IMR-90 (cell line): ENCODE measurements at regions not wholly inside any gene's neighbourhood (a gene's known extent, or its start where the extent isn't known, plus 50 kb on each side); places are given as distances from the start of the nearest gene placed in this dataset.

Experiments
- ATAC-seq: fragments of 200-7000 bp; cut with Tn5 transposase; 2 replicates; pipeline ENCODE4 v1.9.1; 2020; ENCODE audit warnings: low read depth, mild to moderate bottlenecking, moderate library complexity
- BruUV-seq: library from RNA; stranded (reverse); fragments of 400-500 nt; replicated peaks from 2 replicates; lab custom pipeline; 2021; lab: Mats Ljungman, UMichigan
- CTCF ChIA-PET: fragments of 300-600 bp; formaldehyde crosslinking; extraction: SDS; loops from one replicate; lab custom pipeline; 2021; ENCODE audit warnings: antibody characterized with exemption; lab: Yijun Ruan, JAX
- POLR2A ChIA-PET: fragments of 300-600 bp; sonication (Branson Sonifier 250); formaldehyde crosslinking; loops from one replicate; lab custom pipeline; 2022; ENCODE audit warnings: antibody characterized with exemption; ENCODE audit not compliant: unreplicated experiment; lab: Charles Lee
- DNase-seq: peaks from one replicate; pipeline ENCODE4 v3.0.0; 2013
- H2AFZ ChIP-seq: replicated peaks from 2 replicates; pipeline ENCODE3; 2013; ENCODE audit warnings: low read length, mild to moderate bottlenecking; ENCODE audit not compliant: poor library complexity
- H2AK5ac ChIP-seq: 2 replicates; pipeline ENCODE4 v1.6.1; 2013; ENCODE audit warnings: low read depth, low read length, inconsistent platforms
- H2AK9ac ChIP-seq: replicated peaks from 2 replicates; pipeline ENCODE3; 2013; ENCODE audit warnings: mild to moderate bottlenecking, low read depth, low read length, moderate library complexity; ENCODE audit not compliant: poor library complexity
- H2BK120ac ChIP-seq: 2 replicates; pipeline ENCODE4 v1.6.1; 2013; ENCODE audit warnings: low read depth, low read length, inconsistent platforms
- H2BK15ac ChIP-seq: 3 replicates; pipeline ENCODE4 v1.6.1; 2013; ENCODE audit warnings: low read depth, low read length, inconsistent platforms
- H2BK20ac ChIP-seq: 2 replicates; pipeline ENCODE4 v1.6.1; 2013; ENCODE audit warnings: low read depth, mild to moderate bottlenecking, inconsistent platforms, low read length, moderate library complexity
- H2BK5ac ChIP-seq: 2 replicates; pipeline ENCODE4 v1.6.1; 2013; ENCODE audit warnings: mild to moderate bottlenecking, low read depth, low read length, inconsistent platforms; ENCODE audit not compliant: poor library complexity, severe bottlenecking
- H3K14ac ChIP-seq: replicated peaks from 2 replicates; pipeline ENCODE4 v1.6.1; 2013; ENCODE audit warnings: low read depth, low read length, inconsistent platforms
- H3K18ac ChIP-seq: 2 replicates; pipeline ENCODE4 v1.6.1; 2013; ENCODE audit warnings: low read depth, low read length, control low read depth
- H3K23ac ChIP-seq: 2 replicates; pipeline ENCODE4 v1.6.1; 2013; ENCODE audit warnings: low read depth, low read length, inconsistent platforms
- H3K27ac ChIP-seq: 2 replicates; pipeline ENCODE4 v1.5.1; 2013; ENCODE audit warnings: mild to moderate bottlenecking, control low read depth, low read length; ENCODE audit not compliant: insufficient read depth
- H3K27me3 ChIP-seq: 2 replicates; pipeline ENCODE4 v1.6.1; 2013; ENCODE audit warnings: low read length; ENCODE audit not compliant: control insufficient read depth, insufficient read depth
- H3K36me3 ChIP-seq: 2 replicates; pipeline ENCODE4 v1.6.1; 2013; ENCODE audit warnings: low read length, mixed read lengths; ENCODE audit not compliant: control insufficient read depth, insufficient read depth
- H3K4ac ChIP-seq: 2 replicates; pipeline ENCODE4 v1.6.1; 2013; ENCODE audit warnings: low read depth, low read length, inconsistent platforms
- H3K4me1 ChIP-seq: 2 replicates; pipeline ENCODE4 v1.6.1; 2013; ENCODE audit warnings: low read length, mixed read lengths; ENCODE audit not compliant: control insufficient read depth, insufficient read depth
- H3K4me2 ChIP-seq: 2 replicates; pipeline ENCODE4 v1.6.1; 2013; ENCODE audit warnings: low read depth, mild to moderate bottlenecking, control low read depth, low read length, moderate library complexity
- H3K4me3 ChIP-seq: 2 replicates; pipeline ENCODE4 v1.5.1; 2013; ENCODE audit warnings: low read depth, mild to moderate bottlenecking, control low read depth, low read length, moderate library complexity; ENCODE audit not compliant: insufficient read depth
- H3K56ac ChIP-seq: 2 replicates; pipeline ENCODE4 v1.6.1; 2013; ENCODE audit warnings: low read length, inconsistent platforms; ENCODE audit not compliant: insufficient read depth; ENCODE audit errors: extremely low read depth
- H3K79me1 ChIP-seq, 2 experiments: 2 replicates each; pipeline ENCODE4 v1.6.1; 2013; ENCODE audit warnings: low read length in 2 of 2, inconsistent platforms in 1 of 2, low read depth in 1 of 2
- H3K9ac ChIP-seq: 2 replicates; pipeline ENCODE4 v1.6.1; 2013; ENCODE audit warnings: low read depth, low read length, control low read depth
- H3K9me1 ChIP-seq: 2 replicates; pipeline ENCODE4 v1.6.1; 2013; ENCODE audit warnings: low read length, inconsistent platforms; ENCODE audit not compliant: insufficient read depth
- H3K9me3 ChIP-seq: 2 replicates; pipeline ENCODE4 v1.6.1; 2013; ENCODE audit warnings: low read length; ENCODE audit not compliant: control insufficient read depth, insufficient read depth
- H4K20me1 ChIP-seq: 2 replicates; pipeline ENCODE4 v1.6.1; 2013; ENCODE audit warnings: low read length, inconsistent platforms; ENCODE audit not compliant: insufficient read depth
- H4K5ac ChIP-seq: 2 replicates; pipeline ENCODE4 v1.6.1; 2013; ENCODE audit warnings: mild to moderate bottlenecking, low read depth, low read length, control low read depth
- H4K8ac ChIP-seq, 2 experiments: 2 replicates each; pipeline ENCODE4 v1.6.1; 2013; ENCODE audit warnings: low read depth in 2 of 2, low read length in 2 of 2, control low read depth in 1 of 2, inconsistent platforms in 1 of 2
- H4K91ac ChIP-seq: 2 replicates; pipeline ENCODE4 v1.6.1; 2013; ENCODE audit warnings: low read depth, low read length, inconsistent platforms; ENCODE audit not compliant: insufficient read depth
- CEBPB ChIP-seq: IDR thresholded peaks from 2 replicates; pipeline ENCODE4 v1.6.1; 2012; ENCODE audit warnings: low read depth, low read length, improper control_type of control experiment
- CHD1 ChIP-seq: IDR thresholded peaks from 2 replicates; pipeline ENCODE4 v1.6.1; 2012; ENCODE audit warnings: low read depth, low read length, improper control_type of control experiment
- FOS ChIP-seq: fragments of 150-350 bp; IDR thresholded peaks from 2 replicates; pipeline ENCODE4 v1.6.1; 2016; ENCODE audit warnings: low read depth, low read length
- MAFK ChIP-seq: IDR thresholded peaks from 2 replicates; pipeline ENCODE4 v1.6.1; 2012; ENCODE audit warnings: low read depth, low read length, improper control_type of control experiment
- MAZ ChIP-seq: IDR thresholded peaks from 2 replicates; pipeline ENCODE4 v1.6.1; 2012; ENCODE audit warnings: low read depth, mild to moderate bottlenecking, low read length, improper control_type of control experiment, moderate library complexity, borderline replicate concordance
- MXI1 ChIP-seq: IDR thresholded peaks from 2 replicates; pipeline ENCODE4 v1.6.1; 2012; ENCODE audit warnings: low read depth, mild to moderate bottlenecking, low read length, moderate library complexity, borderline replicate concordance
- NFE2L2 ChIP-seq: fragments of 150-350 bp; IDR thresholded peaks from 2 replicates; pipeline ENCODE4 v1.6.1; 2016; ENCODE audit warnings: low read depth, mild to moderate bottlenecking, low read length
- POLR2A ChIP-seq: IDR thresholded peaks from 2 replicates; pipeline ENCODE4 v1.6.1; 2012; ENCODE audit warnings: mild to moderate bottlenecking, low read depth, low read length
- RAD21 ChIP-seq: IDR thresholded peaks from 2 replicates; pipeline ENCODE4 v1.6.1; 2012; ENCODE audit warnings: low read length, improper control_type of control experiment
- RCOR1 ChIP-seq: IDR thresholded peaks from 2 replicates; pipeline ENCODE4 v1.6.1; 2012; ENCODE audit warnings: mild to moderate bottlenecking, low read length, improper control_type of control experiment; ENCODE audit not compliant: insufficient replicate concordance
- RFX5 ChIP-seq: IDR thresholded peaks from 2 replicates; pipeline ENCODE4 v1.8.0; 2012; ENCODE audit warnings: low read depth, mild to moderate bottlenecking, low read length, moderate library complexity
- SMC3 ChIP-seq: fragments of 150-350 bp; IDR thresholded peaks from 2 replicates; pipeline ENCODE4 v1.6.1; 2016; ENCODE audit warnings: low read depth, mild to moderate bottlenecking, antibody characterized with exemption, low read length, moderate library complexity
- WGBS, 2 experiments: methylation state at CpG; one replicate each; pipeline versions ENCODE4 v1.1.5 to v1.1.7; 2013; ENCODE audit warnings: missing lambda C conversion rate in 2 of 2; ENCODE audit not compliant: insufficient read length in 1 of 2; ENCODE audit errors: extremely low coverage in 2 of 2; 5-methylcytosine and 5-hydroxymethylcytosine counted together
- dilution Hi-C: fragments of 300-500 bp; cut with HindIII; formaldehyde crosslinking; loops from one replicate; pipeline ENCODE4 v1.14.3; 2018; ENCODE audit warnings: low sequenced_read_pairs; ENCODE audit not compliant: unreplicated experiment
- in situ Hi-C: fragments of 300-500 bp; cut with MboI; formaldehyde crosslinking; loops from 3 replicates; pipeline ENCODE4 v1.14.3; 2019; ENCODE audit warnings: low sequenced_read_pairs, inconsistent platforms, mixed read lengths
- intact Hi-C: fragments of 100-400 bp; cut with micrococcal nuclease; formaldehyde crosslinking; loops from 2 replicates; pipeline ENCODE4 v1.10.0; 2022
- TF ChIP-seq, protein P1 (sequence below): fragments of 150-350 bp; IDR thresholded peaks from 2 replicates; pipeline ENCODE4 v1.6.1; 2016; ENCODE audit warnings: low read depth, mild to moderate bottlenecking, low read length, moderate library complexity, borderline replicate concordance
- TF ChIP-seq, protein P2 (sequence below): fragments of 150-350 bp; IDR thresholded peaks from 2 replicates; pipeline ENCODE4 v1.6.1; 2017; ENCODE audit warnings: mild to moderate bottlenecking, antibody characterized with exemption, low read length, low read depth

DNA sequence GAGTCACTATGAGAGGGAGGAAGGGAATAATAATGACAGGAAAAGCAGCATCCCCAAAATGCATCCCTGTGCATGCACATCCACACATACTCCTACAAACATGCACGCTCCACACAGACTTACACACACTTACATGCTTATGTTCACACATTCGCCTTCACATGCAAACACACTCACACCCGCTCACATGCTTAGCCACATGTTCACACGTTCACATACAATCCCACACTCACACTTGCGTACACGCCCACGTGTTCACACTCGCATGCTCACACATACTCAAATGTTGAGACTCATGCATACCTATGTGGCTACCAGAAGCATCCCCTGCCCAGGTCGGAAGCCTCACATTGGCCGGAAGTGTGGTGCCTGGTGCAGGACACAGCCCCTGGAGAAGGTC lies 372.1 kb downstream of the MN1 start:
- no peak overlapping the region for H3K18ac ChIP-seq
- in situ Hi-C loops = no loop called here
- DNase-seq (no peak), ATAC-seq (no peak)
- no peak overlapping the region for H3K14ac ChIP-seq
- no peak overlapping the region for H3K56ac ChIP-seq
- H2BK15ac ChIP-seq = no peak overlapping the region
- H2AK5ac ChIP-seq = no peak overlapping the region
- H3K4me2 ChIP-seq = no peak overlapping the region
- H3K23ac ChIP-seq = no peak overlapping the region
- no peak for TF ChIP-seq RFX5
- TF ChIP-seq MXI1 = no peak
- no peak for TF ChIP-seq NFE2L2
- TF ChIP-seq MAFK = no peak
- no peak for TF ChIP-seq CEBPB
- no peak for TF ChIP-seq FOS
- TF ChIP-seq SMC3 = no peak
- TF ChIP-seq, protein P1, sequence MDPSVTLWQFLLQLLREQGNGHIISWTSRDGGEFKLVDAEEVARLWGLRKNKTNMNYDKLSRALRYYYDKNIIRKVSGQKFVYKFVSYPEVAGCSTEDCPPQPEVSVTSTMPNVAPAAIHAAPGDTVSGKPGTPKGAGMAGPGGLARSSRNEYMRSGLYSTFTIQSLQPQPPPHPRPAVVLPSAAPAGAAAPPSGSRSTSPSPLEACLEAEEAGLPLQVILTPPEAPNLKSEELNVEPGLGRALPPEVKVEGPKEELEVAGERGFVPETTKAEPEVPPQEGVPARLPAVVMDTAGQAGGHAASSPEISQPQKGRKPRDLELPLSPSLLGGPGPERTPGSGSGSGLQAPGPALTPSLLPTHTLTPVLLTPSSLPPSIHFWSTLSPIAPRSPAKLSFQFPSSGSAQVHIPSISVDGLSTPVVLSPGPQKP = no peak
- no peak for TF ChIP-seq POLR2A
- TF ChIP-seq CHD1 = no peak
- TF ChIP-seq RCOR1 = no peak
- TF ChIP-seq, protein P2, sequence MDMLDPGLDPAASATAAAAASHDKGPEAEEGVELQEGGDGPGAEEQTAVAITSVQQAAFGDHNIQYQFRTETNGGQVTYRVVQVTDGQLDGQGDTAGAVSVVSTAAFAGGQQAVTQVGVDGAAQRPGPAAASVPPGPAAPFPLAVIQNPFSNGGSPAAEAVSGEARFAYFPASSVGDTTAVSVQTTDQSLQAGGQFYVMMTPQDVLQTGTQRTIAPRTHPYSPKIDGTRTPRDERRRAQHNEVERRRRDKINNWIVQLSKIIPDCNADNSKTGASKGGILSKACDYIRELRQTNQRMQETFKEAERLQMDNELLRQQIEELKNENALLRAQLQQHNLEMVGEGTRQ = no peak
- no peak for TF ChIP-seq RAD21
- no peak for TF ChIP-seq MAZ
- H3K4me1 ChIP-seq = no peaks in the 10 kb centered on the region
- WGBS, 2 experiments = 85% methylated on average over 7 of the region's 10 CpGs; no CpG with 5 or more reads in 1 of the 2 experiments
- no TSS peak for BruUV-seq
- dilution Hi-C loops = no loop called here
- H3K4me3 ChIP-seq = no peak overlapping the region
- no peak overlapping the region for H2BK120ac ChIP-seq
- intact Hi-C loops = loop anchor here (10.0 kb wide), 1 partner anchor 105 kb away; no protein-coding TSS in a partner anchor
- POLR2A ChIA-PET = no interaction called here
- H2BK20ac ChIP-seq = no peak overlapping the region
- no peak overlapping the region for H2AK9ac ChIP-seq
- no peak overlapping the region for H3K9ac ChIP-seq
- H2BK5ac ChIP-seq = no peak overlapping the region
- no peak overlapping the region for H4K8ac ChIP-seq
- H3K27ac ChIP-seq = no peak overlapping the region
- no peak overlapping the region for H4K91ac ChIP-seq
- H4K5ac ChIP-seq = no peak overlapping the region
- CTCF ChIA-PET = no interaction called here
- no peaks in the 10 kb centered on the region for H3K9me1 ChIP-seq
- H3K27me3 ChIP-seq = peaks cover 38% of the 10 kb centered on the region
- H4K20me1 ChIP-seq = no peaks in the 10 kb centered on the region
- no peaks in the 10 kb centered on the region for H3K79me1 ChIP-seq
- no peaks in the 10 kb centered on the region for H3K36me3 ChIP-seq
- H3K9me3 ChIP-seq = peaks cover 23% of the 10 kb centered on the region
- no peak overlapping the region for H2AFZ ChIP-seq
- no peak overlapping the region for H3K4ac ChIP-seq
